ENCODE measurements at regions not wholly inside any gene's neighbourhood (a gene's known extent, or its start where the extent isn't known, plus 50 kb on each side); places are given as distances from the start of the nearest gene placed in this dataset.

GRCh38 chrY:13871426-13871825 lies 114.8 kb downstream of the VCY start:
- Histone ChIP-seq H3K4me2 (no peak overlapping the region), H3K4me3 (no peak overlapping the region), H2AFZ (no peak overlapping the region), H3F3A (replicated peaks; ENCODE audit: low read depth) (no peaks in the 10 kb centered on the region), H4K20me1 (replicated peaks; ENCODE audit: insufficient read depth) (no peaks in the 10 kb centered on the region), H3K4me1 (ENCODE audit: insufficient read depth) (no peaks in the 10 kb centered on the region), H3K27me3 (ENCODE audit: insufficient read depth) (no peaks in the 10 kb centered on the region), H3K36me3 (ENCODE audit: insufficient read depth) (peaks cover 3% of the 10 kb centered on the region; the same call in 1 of the 2 replicates), H3K79me2 (replicated peaks; ENCODE audit: insufficient read depth) (no peaks in the 10 kb centered on the region), H3K9me2 (ENCODE audit: insufficient read depth) (no peaks in the 10 kb centered on the region), H3K27ac (ENCODE audit: low read depth) (no peak overlapping the region)
- no peak for ATAC-seq
- Mint-ChIP-seq H3K27ac (no peak overlapping the region), H3K4me1 (0 out of 3 replicates have a peak, but pooled peaks cover 6% of the 10 kb centered on the region), H3K36me3 (ENCODE audit: low read depth) (peaks cover 59% of the 10 kb centered on the region), H3K4me3 (no peak overlapping the region), H3K27me3 (ENCODE audit: insufficient read depth, low read depth, poor library complexity) (no peaks in the 10 kb centered on the region), H3K9me3 (no peaks in the 10 kb centered on the region; the same call in 2 of the 3 replicates)
- TF ChIP-seq CREB1 (CRISPR knock-in tag; IDR thresholded peaks at IDR 0.05; ENCODE audit: low read depth), result no peak
- TF ChIP-seq CTCF (conservative IDR thresholded peaks at IDR 0.05; ENCODE audit: low read depth in 2 of 2), result no peak
- TF ChIP-seq ZNF331 (CRISPR knock-in tag; IDR thresholded peaks at IDR 0.05; ENCODE audit: low read depth), result no peak
- TF ChIP-seq POLR2AphosphoS5 (IDR thresholded peaks at IDR 0.05; ENCODE audit: low read depth), result no peak
- TF ChIP-seq REST (IDR thresholded peaks at IDR 0.05; ENCODE audit: unreplicated experiment), result no peak
- TF ChIP-seq STAT1 (IDR thresholded peaks at IDR 0.05; ENCODE audit: unreplicated experiment), result no peak
- TF ChIP-seq ZNF114 (CRISPR knock-in tag; IDR thresholded peaks at IDR 0.05), result no peak
- TF ChIP-seq ZNF462 (CRISPR knock-in tag; IDR thresholded peaks at IDR 0.05), result no peak
- TF ChIP-seq EZH2 (IDR thresholded peaks at IDR 0.05; ENCODE audit: low read depth, unreplicated experiment), result no peak
- TF ChIP-seq ETS1 (IDR thresholded peaks at IDR 0.05), result no peak
- TF ChIP-seq EZH2phosphoT487 (IDR thresholded peaks at IDR 0.05; ENCODE audit: unreplicated experiment), result no peak
- TF ChIP-seq NANOG (IDR thresholded peaks at IDR 0.05; ENCODE audit: borderline replicate concordance), result no peak
- TF ChIP-seq JUNB (IDR thresholded peaks at IDR 0.05; ENCODE audit: unreplicated experiment), result no peak
- no peak for DNase-seq (ENCODE audit: low spot score)

Measured in GM23338 (cell line).